ENCODE measurements at regions not wholly inside any gene's neighbourhood (a gene's known extent, or its start where the extent isn't known, plus 50 kb on each side); places are given as distances from the start of the nearest gene placed in this dataset.
"Not testable (repeated sequence)": the region's sequence is repeated elsewhere in the genome, so short reads cannot be mapped to it uniquely, and the experiment has no call there.

DNA sequence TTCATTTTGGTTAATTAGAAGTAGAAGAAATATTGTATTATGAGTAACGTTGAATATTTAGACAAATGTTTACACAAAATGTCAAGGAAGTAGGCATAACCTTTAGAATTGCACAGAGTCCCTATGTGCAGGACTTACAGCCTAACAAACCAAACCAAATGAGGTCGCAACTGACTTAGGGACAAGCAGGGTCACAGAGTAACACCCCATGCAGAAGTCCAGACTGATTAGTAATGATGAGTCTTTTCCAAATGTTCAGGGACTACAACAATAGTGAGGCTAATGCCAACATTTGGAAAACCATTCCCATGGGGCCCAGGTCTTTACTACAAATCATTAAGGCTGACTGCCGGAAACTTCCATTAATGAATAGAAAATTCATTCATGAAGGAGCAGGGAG lies 452.5 kb upstream of the CHAC2 start:
- no peaks in the 10 kb centered on the region for H3K27me3 Mint-ChIP-seq
- CTCF ChIA-PET, result interaction anchor here (0.7 kb wide), 1 partner anchor 216 kb away, joined by 3 read pairs; no protein-coding TSS in a partner anchor

DNA sequence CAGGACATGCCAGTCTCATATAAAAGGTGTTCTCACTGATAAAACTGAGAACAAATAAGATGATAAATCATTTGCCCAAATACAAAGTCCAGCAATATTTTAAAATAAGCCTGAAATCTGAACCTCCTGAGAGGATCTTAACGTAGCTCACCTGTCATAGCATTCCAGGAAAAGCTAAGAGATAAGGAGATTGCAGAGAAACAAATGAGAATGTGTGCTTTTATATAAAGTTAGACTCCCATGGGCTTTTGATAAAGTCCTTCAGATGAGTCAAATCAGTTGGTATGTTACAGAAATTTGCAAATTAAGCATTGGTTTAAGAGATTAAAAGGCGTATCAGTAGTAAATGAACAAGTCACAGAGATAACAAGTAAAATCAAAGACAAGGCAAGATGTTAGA lies 452.9 kb upstream of the CHAC2 start:
- ATAC-seq, result no peak
- POLR2A ChIA-PET, result no interaction called here
- Mint-ChIP-seq H3K4me1 (ENCODE audit: low read depth) (no peaks in the 10 kb centered on the region), H3K4me3 (no peak overlapping the region), H3K27me3 (no peaks in the 10 kb centered on the region), H3K9me3 (no peaks in the 10 kb centered on the region), H3K27ac (no peak overlapping the region), H3K36me3 (ENCODE audit: low read depth) (no peaks in the 10 kb centered on the region)
- intact Hi-C loops (cut with micrococcal nuclease), result no loop called here
- TF ChIP-seq, protein P1, sequence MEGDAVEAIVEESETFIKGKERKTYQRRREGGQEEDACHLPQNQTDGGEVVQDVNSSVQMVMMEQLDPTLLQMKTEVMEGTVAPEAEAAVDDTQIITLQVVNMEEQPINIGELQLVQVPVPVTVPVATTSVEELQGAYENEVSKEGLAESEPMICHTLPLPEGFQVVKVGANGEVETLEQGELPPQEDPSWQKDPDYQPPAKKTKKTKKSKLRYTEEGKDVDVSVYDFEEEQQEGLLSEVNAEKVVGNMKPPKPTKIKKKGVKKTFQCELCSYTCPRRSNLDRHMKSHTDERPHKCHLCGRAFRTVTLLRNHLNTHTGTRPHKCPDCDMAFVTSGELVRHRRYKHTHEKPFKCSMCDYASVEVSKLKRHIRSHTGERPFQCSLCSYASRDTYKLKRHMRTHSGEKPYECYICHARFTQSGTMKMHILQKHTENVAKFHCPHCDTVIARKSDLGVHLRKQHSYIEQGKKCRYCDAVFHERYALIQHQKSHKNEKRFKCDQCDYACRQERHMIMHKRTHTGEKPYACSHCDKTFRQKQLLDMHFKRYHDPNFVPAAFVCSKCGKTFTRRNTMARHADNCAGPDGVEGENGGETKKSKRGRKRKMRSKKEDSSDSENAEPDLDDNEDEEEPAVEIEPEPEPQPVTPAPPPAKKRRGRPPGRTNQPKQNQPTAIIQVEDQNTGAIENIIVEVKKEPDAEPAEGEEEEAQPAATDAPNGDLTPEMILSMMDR (IDR thresholded peaks at IDR 0.05), result no peak
- CTCF ChIA-PET, result no interaction called here
- no peak for DNase-seq

More for the DNA sequence above, 452.5 kb upstream of the CHAC2 start:
- Mint-ChIP-seq H3K4me1 (ENCODE audit: low read depth) (no peaks in the 10 kb centered on the region), H3K36me3 (ENCODE audit: low read depth) (no peaks in the 10 kb centered on the region), H3K4me3 (no peak overlapping the region), H3K27ac (no peak overlapping the region), H3K9me3 (no peaks in the 10 kb centered on the region)
- ATAC-seq, result no peak
- intact Hi-C loops (cut with micrococcal nuclease), result no loop called here
- TF ChIP-seq, protein P1 (IDR thresholded peaks at IDR 0.05), result no peak
- DNase-seq, result no peak
- POLR2A ChIA-PET, result no interaction called here

GRCh38 chr2:53313644-53314043 lies 454.0 kb upstream of the CHAC2 start:
- DNase-seq; H3K4me3 Mint-ChIP-seq; H3K36me3 Mint-ChIP-seq (ENCODE audit: low read depth); H3K27me3 Mint-ChIP-seq; H3K9me3 Mint-ChIP-seq; H3K27ac Mint-ChIP-seq; H3K4me1 Mint-ChIP-seq (ENCODE audit: low read depth); CTCF ChIA-PET; POLR2A ChIA-PET; ATAC-seq; intact Hi-C loops (cut with micrococcal nuclease): not testable (repeated sequence)

DNA sequence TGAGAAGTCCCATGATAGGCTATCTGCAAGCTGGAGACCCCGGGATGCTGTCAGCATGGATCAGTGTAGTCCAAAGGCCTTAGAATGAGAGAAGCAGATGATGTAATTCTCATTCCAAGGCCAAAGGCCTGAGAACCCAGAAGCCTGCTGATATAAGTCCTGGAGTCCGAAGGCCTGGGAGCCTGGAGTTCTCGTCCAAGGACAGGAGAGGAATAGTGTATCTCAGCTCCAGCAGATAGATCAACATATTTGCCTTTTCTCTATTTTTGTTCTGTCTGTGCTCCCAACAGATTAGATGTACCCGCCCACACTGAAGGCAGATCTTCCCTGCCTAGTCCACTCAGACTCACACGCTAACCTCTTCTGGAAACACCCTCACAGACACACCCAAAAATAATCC lies 454.9 kb upstream of the CHAC2 start:
- TF ChIP-seq, protein P1 (IDR thresholded peaks at IDR 0.05), result no peak
- H3K27me3 Mint-ChIP-seq, result no peaks in the 10 kb centered on the region
- ATAC-seq, result no peak
- no peaks in the 10 kb centered on the region for H3K9me3 Mint-ChIP-seq
- H3K4me1 Mint-ChIP-seq (ENCODE audit: low read depth), result no peaks in the 10 kb centered on the region
- H3K27ac Mint-ChIP-seq, result no peak overlapping the region
- CTCF ChIA-PET, result no interaction called here
- POLR2A ChIA-PET, result no interaction called here
- intact Hi-C loops (cut with micrococcal nuclease), result no loop called here
- no peaks in the 10 kb centered on the region for H3K36me3 Mint-ChIP-seq (ENCODE audit: low read depth)
- no peak overlapping the region for H3K4me3 Mint-ChIP-seq
- DNase-seq, result no peak

DNA sequence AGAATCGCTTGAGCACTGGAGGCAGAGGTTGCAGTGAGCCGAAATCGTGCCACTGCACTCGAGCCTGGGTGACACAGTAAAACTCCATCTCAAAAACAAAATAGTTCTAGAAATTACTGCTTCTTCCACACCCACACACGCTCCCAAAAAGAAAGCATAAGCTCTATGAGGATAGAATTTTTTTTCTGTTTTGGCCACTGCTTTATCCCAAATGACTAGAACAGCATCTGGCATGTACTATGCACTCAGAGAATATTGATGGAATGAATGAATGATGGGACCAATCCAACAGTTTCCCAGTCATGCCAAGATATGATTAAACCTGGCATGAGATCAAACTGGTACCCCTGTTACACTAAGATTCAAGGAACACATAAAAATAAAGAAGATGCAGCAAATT lies 455.4 kb upstream of the CHAC2 start:
- intact Hi-C loops (cut with micrococcal nuclease), result no loop called here
- H3K27me3 Mint-ChIP-seq, result no peaks in the 10 kb centered on the region
- DNase-seq (no peak), ATAC-seq (no peak)
- H3K9me3 Mint-ChIP-seq, result no peaks in the 10 kb centered on the region
- H3K4me3 Mint-ChIP-seq, result no peak overlapping the region
- H3K4me1 Mint-ChIP-seq (ENCODE audit: low read depth), result no peaks in the 10 kb centered on the region
- H3K36me3 Mint-ChIP-seq (ENCODE audit: low read depth), result no peaks in the 10 kb centered on the region
- ChIA-PET POLR2A (no interaction called here), CTCF (no interaction called here)
- TF ChIP-seq, protein P1 (IDR thresholded peaks at IDR 0.05), result no peak
- no peak overlapping the region for H3K27ac Mint-ChIP-seq

GRCh38 chr2:53303012-53303578 lies 464.5 kb upstream of the CHAC2 start:
- Mint-ChIP-seq H3K4me1 (ENCODE audit: low read depth) (no peaks in the 10 kb centered on the region), H3K4me3 (no peak overlapping the region), H3K9me3 (no peaks in the 10 kb centered on the region), H3K27me3 (no peaks in the 10 kb centered on the region), H3K36me3 (ENCODE audit: low read depth) (no peaks in the 10 kb centered on the region), H3K27ac (no peak overlapping the region)
- intact Hi-C loops (cut with micrococcal nuclease), result no loop called here
- CTCF ChIA-PET, result no interaction called here
- POLR2A ChIA-PET, result no interaction called here
- ATAC-seq (no peak), DNase-seq (no peak)
- TF ChIP-seq, protein P1 (IDR thresholded peaks at IDR 0.05), result no peak
